Activated CD8-positive, alpha-beta memory T cell treated with anti-CD3 and anti-CD28 coated beads for 24 hours (primary cell): ENCODE measurements at regions not wholly inside any gene's neighbourhood (a gene's known extent, or its start where the extent isn't known, plus 50 kb on each side); places are given as distances from the start of the nearest gene placed in this dataset.
A peak's percentile ranks its signal among the peaks of the same experiment; 100 is the strongest.

ENCODE experiments used
- DNase-seq: peaks from one replicate; pipeline ENCODE4 v3.0.0-alpha.2; 2020

- DNase-seq: peak; percentile 71
These were observed 94.0 kb upstream of the RFC3 start for GRCh38 chr13:33723772-33724435.

- no peak for DNase-seq
These were observed 92.6 kb upstream of the RFC3 start for GRCh38 chr13:33725340-33725739.

- DNase-seq: no peak
These were observed 90.5 kb upstream of the RFC3 start for GRCh38 chr13:33727297-33728083.

GRCh38 chr13:33728271-33729037, 89.5 kb upstream of the RFC3 start:
- DNase-seq: no peak

DNA sequence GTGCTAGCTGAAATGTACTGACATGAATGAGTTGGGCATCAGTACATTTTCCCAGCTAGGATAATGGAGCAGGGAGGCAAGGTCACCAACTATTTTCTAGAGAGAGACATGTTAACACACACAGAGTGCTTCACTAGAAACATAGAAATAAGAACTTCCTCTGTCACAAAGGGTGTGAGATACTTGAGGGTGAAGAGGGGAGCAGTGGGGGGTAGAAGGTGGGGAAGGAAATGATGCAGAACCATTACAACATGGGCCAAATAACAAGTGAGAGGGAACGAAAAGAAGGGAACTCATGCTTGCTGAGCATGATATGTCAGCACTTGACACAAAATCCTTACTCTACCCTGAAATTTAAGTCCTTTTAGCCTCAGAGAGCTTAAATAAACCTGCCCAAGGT, 87.8 kb upstream of the RFC3 start:
- DNase-seq: no peak

- DNase-seq: no peak
These were observed 87.3 kb upstream of the RFC3 start for GRCh38 chr13:33730619-33731018.

DNA sequence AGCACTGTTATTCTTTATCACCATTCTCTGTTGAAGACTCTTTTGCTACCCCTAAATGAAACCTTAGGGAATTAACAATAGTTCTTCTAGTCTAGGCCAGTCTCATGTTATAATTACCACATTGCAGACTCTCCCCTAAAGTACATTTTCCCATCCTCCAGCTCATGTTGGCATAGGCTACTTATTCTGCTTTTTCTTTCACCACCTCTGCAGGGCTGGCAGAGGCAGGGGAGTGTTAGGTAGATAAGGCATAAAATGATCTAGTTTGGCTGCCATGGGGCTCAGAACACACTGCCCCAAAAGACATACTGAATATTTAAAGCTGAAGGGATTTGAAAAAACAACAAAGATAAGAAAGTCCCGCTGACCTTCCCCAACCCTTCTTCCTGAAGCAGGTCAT, 82.7 kb upstream of the RFC3 start:
- no peak for DNase-seq

DNA sequence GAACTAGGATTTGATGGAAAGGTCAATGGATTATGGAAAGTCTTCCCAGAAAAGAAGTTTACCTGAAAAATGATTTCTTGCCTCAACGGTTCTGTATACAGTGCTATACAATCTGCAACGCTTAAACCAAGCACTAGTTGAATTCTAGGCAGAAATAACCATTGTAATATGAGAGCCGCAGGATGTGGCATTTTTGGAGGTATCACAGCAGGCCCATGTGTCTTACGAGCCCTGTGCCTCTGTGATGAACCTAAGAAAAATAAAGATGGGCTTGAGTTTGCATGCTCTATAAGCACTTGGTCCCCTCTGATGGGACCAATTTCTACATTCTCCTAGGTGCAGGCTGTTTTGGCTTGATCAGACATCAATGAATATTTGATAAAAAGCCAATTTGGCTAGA, 78.7 kb upstream of the RFC3 start:
- no peak for DNase-seq

DNA sequence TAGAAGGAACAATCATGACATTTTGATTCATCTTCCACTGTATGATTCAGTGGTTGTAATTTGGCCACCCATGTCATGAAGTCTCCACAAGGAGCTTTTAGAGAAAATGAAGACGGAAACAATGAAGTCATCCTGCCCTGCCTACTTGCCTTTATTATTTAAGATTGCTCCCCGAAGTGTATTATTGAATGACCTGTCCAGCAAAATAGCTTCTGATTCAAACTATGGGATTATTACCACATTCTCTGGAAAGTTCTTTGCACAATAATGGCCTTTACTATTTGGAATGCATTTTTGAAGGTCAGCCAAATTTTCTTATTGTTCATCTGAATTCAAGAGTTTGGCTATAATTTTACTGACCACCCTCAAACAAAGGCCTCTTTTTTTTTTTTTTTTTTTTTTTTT, 77.8 kb upstream of the RFC3 start:
- DNase-seq: no peak

- no peak for DNase-seq
These were observed 75.6 kb upstream of the RFC3 start for GRCh38 chr13:33742321-33742720.

- no peak for DNase-seq
These were observed 74.2 kb upstream of the RFC3 start for GRCh38 chr13:33743438-33744368.

- DNase-seq: no peak
These were observed 73.2 kb upstream of the RFC3 start for GRCh38 chr13:33744589-33745369.

DNA sequence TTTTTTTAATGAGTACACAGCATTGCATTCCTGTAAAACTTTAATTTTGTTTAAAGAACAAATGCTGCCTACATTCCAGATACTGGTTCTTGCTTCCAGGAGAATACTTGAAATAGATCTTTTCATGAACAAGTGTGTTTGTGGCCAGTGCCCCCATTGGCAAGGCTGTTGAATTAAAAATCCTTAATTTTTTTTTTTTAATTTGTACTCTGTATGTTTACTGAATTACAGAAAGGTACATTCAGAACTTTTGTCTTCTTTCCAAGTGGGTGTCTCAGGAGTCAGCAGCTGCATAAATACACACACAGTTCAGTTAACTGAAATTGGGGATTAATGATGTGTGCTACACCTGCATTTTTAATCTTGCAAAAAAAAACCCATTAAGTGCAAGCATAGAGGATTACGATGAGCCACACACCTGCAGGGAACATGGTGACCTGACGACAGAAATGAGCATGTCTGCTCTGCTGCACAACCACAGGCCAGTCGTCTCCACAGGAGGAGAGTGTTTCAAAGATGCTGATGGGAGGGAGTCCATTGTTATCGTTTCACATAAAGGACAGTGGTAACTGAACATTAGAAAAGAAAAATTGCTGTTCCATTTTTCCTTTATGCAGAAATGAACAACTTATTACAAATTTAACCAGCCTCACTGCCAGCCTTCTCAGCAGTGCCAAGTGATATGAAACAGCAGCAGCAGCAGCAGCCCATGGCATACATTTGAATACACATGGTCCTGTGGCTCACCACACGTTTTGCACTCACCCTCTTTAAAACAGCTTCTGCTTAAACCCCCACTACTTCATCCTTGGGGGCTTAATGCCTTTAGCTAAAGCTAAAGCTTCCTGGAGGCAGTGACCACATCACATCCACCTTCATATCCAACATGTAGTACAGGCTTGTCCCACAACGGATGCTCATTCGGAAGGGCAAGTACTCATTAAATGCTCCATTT, 72.3 kb upstream of the RFC3 start:
- DNase-seq: no peak

DNA sequence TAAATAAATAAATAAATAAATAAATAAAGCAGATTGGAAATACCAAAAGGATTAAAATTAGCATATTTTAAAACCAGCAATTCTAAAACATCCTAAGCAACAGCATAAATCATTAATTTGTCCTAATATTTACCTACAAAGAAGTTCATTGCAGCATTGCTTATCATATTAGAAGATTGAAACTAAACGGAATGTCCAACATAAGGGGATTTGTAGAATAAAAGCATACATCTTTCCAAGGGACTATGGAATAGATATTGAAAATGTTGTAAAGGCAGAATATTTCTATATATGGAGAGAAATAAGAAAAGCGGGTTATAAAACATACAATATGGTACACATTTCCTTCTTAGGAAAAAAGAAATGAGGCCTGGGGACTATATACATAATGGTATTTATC, 71.1 kb upstream of the RFC3 start:
- no peak for DNase-seq

DNA sequence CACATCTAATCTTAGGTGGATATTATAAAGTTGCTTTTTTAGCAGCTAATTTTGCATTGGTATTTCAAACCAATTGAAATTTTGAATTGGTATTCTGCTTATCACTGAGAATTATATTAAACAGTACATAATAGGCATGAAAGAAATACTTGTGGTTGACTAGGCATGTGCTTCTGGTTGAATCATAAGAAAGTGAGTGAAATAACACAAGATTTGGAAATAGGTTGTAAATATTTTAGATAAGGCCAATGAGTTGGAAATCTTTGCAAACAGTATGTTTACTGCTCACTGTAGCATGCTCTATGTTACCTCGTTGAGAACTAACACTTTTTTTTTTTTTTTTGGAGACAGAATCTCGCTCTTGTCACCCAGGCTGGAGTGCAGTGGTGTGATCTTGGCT, 66.8 kb upstream of the RFC3 start:
- no peak for DNase-seq

- no peak for DNase-seq
These were observed 65.9 kb upstream of the RFC3 start for GRCh38 chr13:33752094-33752493.

- no peak for DNase-seq
These were observed 65.4 kb upstream of the RFC3 start for GRCh38 chr13:33752597-33752996.

GRCh38 chr13:33756929-33757328, 61.0 kb upstream of the RFC3 start:
- no peak for DNase-seq

- DNase-seq: no peak
These were observed 60.2 kb upstream of the RFC3 start for GRCh38 chr13:33757713-33758112.

- no peak for DNase-seq
These were observed 59.8 kb upstream of the RFC3 start for GRCh38 chr13:33758113-33758512.

DNA sequence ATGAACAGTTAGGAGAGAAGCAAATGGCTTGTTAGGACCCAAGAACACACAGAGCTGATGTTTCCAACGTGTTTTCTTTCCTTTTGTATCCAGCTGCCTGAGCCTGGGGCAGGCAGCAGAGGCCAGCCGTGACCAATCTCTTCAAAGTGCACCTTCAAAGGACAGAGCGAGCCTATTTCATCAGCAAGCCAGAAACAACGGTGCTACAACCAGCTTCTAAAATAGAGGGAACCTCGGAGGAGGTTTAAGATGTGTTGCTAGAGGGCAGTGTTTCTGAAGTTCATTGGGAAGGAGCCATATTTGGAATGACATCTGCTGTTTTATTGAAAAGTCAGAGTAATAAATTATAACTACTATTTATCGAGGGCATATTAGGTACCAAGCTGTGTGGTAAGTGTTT, 56.2 kb upstream of the RFC3 start:
- no peak for DNase-seq
